ENCODE measurements at regions not wholly inside any gene's neighbourhood (a gene's known extent, or its start where the extent isn't known, plus 50 kb on each side); places are given as distances from the start of the nearest gene placed in this dataset.

DNA sequence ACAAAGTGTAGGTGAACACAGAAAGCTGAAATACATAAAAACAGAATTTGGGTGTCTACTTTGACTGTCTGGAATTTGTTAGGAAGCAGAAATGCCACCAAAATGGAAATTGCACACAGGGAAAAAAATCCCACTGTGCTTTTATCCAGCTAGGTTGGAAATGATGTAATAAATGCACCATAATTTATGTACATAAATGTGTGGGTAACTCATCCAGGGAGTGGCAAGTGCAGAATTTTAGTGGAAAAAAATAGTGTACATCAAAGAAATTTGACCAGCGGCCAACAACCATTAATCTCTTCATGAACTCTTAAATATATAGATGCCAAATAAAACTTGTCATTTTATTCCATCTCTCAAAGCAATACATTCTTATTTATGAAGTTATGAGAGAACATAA, 105.6 kb downstream of the LLPH start:
- ChIA-PET CTCF (interaction anchor here (2.0 kb wide), 1 partner anchor 11 kb away, joined by 13 read pairs; no protein-coding TSS in a partner anchor), POLR2A (no interaction called here)
- Histone ChIP-seq H3K36me3 (ENCODE audit: control insufficient read depth in 2 of 2, insufficient read depth in 1 of 2, low read length in 2 of 2) (no peaks in the 10 kb centered on the region), H3K4me1 (ENCODE audit: control insufficient read depth, insufficient read depth, low read length) (no peaks in the 10 kb centered on the region), H3K9me3 (ENCODE audit: control insufficient read depth, insufficient read depth, low read depth, low read length) (no peaks in the 10 kb centered on the region), H3K27ac (ENCODE audit: extremely low read depth, low read depth, low read length) (no peak overlapping the region), H3K4me3 (ENCODE audit: low read depth, low read length) (no peak overlapping the region)
- no peak for TF ChIP-seq ZFP69B (tag by site-specific recombination; IDR thresholded peaks at IDR 0.05)
- TF ChIP-seq YY1 (tag by site-specific recombination; IDR thresholded peaks at IDR 0.05), result no peak
- no peak for TF ChIP-seq ZNF274 (IDR thresholded peaks at IDR 0.05; ENCODE audit: low read length)
- TF ChIP-seq ZNF274 (tag by site-specific recombination; IDR thresholded peaks at IDR 0.05; ENCODE audit: borderline replicate concordance), result no peak
- TF ChIP-seq, protein P1, sequence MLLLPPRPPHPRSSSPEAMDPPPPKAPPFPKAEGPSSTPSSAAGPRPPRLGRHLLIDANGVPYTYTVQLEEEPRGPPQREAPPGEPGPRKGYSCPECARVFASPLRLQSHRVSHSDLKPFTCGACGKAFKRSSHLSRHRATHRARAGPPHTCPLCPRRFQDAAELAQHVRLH (tag by site-specific recombination; IDR thresholded peaks at IDR 0.05), result no peak
- TF ChIP-seq MYNN (tag by site-specific recombination; IDR thresholded peaks at IDR 0.05; ENCODE audit: borderline replicate concordance), result no peak
- TF ChIP-seq ZNF747 (tag by site-specific recombination; IDR thresholded peaks at IDR 0.05), result no peak
- no peak for TF ChIP-seq ZNF16 (tag by site-specific recombination; IDR thresholded peaks at IDR 0.05; ENCODE audit: low read depth)
- no peak for TF ChIP-seq ZNF366 (tag by site-specific recombination; conservative IDR thresholded peaks at IDR 0.05)
- TF ChIP-seq ZNF121 (tag by site-specific recombination; IDR thresholded peaks at IDR 0.05), result no peak
- TF ChIP-seq ZSCAN16 (tag by site-specific recombination; IDR thresholded peaks at IDR 0.05), result no peak
- TF ChIP-seq ZNF404 (tag by site-specific recombination; IDR thresholded peaks at IDR 0.05), result no peak
- TF ChIP-seq ZNF544 (tag by site-specific recombination; IDR thresholded peaks at IDR 0.05), result no peak
- TF ChIP-seq ZNF175 (tag by site-specific recombination; IDR thresholded peaks at IDR 0.05), result no peak
- no peak for TF ChIP-seq SETDB1 (IDR thresholded peaks at IDR 0.05; ENCODE audit: insufficient read length, low read length)

DNA sequence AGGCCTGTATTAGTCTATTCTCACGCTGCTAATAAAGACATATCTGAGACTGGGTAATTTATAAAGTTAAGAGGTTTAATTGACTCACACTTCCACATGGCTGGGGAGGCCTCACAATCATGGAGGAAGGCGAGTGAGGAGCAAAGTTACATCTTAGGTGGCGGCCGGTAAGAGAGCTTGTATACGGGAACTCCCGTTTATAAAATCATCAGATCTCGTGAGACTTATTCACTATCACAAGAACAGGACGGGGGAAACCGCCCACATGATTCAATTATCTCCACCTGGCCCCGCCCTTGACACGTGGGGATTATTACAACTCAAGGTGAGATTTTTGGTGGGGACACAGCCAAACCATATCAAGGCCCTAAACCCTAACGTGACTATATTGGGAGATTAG, 110.1 kb downstream of the LLPH start:
- CTCF ChIA-PET, result no interaction called here
- H3K36me3 ChIP-seq (ENCODE audit: control insufficient read depth in 2 of 2, insufficient read depth in 1 of 2, low read length in 2 of 2), result no peaks in the 10 kb centered on the region
- H3K9me3 ChIP-seq (ENCODE audit: control insufficient read depth, insufficient read depth, low read depth, low read length), result no peaks in the 10 kb centered on the region
- TF ChIP-seq, protein P2, sequence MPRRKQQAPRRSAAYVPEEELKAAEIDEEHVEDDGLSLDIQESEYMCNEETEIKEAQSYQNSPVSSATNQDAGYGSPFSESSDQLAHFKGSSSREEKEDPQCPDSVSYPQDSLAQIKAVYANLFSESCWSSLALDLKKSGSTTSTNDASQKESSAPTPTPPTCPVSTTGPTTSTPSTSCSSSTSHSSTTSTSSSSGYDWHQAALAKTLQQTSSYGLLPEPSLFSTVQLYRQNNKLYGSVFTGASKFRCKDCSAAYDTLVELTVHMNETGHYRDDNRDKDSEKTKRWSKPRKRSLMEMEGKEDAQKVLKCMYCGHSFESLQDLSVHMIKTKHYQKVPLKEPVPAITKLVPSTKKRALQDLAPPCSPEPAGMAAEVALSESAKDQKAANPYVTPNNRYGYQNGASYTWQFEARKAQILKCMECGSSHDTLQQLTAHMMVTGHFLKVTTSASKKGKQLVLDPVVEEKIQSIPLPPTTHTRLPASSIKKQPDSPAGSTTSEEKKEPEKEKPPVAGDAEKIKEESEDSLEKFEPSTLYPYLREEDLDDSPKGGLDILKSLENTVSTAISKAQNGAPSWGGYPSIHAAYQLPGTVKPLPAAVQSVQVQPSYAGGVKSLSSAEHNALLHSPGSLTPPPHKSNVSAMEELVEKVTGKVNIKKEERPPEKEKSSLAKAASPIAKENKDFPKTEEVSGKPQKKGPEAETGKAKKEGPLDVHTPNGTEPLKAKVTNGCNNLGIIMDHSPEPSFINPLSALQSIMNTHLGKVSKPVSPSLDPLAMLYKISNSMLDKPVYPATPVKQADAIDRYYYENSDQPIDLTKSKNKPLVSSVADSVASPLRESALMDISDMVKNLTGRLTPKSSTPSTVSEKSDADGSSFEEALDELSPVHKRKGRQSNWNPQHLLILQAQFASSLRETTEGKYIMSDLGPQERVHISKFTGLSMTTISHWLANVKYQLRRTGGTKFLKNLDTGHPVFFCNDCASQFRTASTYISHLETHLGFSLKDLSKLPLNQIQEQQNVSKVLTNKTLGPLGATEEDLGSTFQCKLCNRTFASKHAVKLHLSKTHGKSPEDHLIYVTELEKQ (tag by site-specific recombination; IDR thresholded peaks at IDR 0.05; ENCODE audit: borderline replicate concordance), result no peak
- TF ChIP-seq ZNF239 (tag by site-specific recombination; IDR thresholded peaks at IDR 0.05) (no peak), ZFHX2 (tag by site-specific recombination; conservative IDR thresholded peaks at IDR 0.05) (no peak), BCL11A (tag by site-specific recombination; IDR thresholded peaks at IDR 0.05; ENCODE audit: low read depth) (no peak), ZNF521 (tag by site-specific recombination; IDR thresholded peaks at IDR 0.05) (no peak), ZNF501 (tag by site-specific recombination; IDR thresholded peaks at IDR 0.05) (no peak)
- TF ChIP-seq, protein P3, sequence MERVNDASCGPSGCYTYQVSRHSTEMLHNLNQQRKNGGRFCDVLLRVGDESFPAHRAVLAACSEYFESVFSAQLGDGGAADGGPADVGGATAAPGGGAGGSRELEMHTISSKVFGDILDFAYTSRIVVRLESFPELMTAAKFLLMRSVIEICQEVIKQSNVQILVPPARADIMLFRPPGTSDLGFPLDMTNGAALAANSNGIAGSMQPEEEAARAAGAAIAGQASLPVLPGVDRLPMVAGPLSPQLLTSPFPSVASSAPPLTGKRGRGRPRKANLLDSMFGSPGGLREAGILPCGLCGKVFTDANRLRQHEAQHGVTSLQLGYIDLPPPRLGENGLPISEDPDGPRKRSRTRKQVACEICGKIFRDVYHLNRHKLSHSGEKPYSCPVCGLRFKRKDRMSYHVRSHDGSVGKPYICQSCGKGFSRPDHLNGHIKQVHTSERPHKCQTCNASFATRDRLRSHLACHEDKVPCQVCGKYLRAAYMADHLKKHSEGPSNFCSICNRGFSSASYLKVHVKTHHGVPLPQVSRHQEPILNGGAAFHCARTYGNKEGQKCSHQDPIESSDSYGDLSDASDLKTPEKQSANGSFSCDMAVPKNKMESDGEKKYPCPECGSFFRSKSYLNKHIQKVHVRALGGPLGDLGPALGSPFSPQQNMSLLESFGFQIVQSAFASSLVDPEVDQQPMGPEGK (tag by site-specific recombination; IDR thresholded peaks at IDR 0.05), result no peak
- H3K27ac ChIP-seq (ENCODE audit: extremely low read depth, low read depth, low read length), result no peak overlapping the region
- H3K4me1 ChIP-seq (ENCODE audit: control insufficient read depth, insufficient read depth, low read length), result no peaks in the 10 kb centered on the region
- POLR2A ChIA-PET, result no interaction called here
- no peak overlapping the region for H3K4me3 ChIP-seq (ENCODE audit: low read depth, low read length)
